ENCODE measurements at regions not wholly inside any gene's neighbourhood (a gene's known extent, or its start where the extent isn't known, plus 50 kb on each side); places are given as distances from the start of the nearest gene placed in this dataset.

GRCh38 chr10:130398090-130398994 lies 262.2 kb downstream of the GLRX3 start:
- TF ChIP-seq, protein P1, sequence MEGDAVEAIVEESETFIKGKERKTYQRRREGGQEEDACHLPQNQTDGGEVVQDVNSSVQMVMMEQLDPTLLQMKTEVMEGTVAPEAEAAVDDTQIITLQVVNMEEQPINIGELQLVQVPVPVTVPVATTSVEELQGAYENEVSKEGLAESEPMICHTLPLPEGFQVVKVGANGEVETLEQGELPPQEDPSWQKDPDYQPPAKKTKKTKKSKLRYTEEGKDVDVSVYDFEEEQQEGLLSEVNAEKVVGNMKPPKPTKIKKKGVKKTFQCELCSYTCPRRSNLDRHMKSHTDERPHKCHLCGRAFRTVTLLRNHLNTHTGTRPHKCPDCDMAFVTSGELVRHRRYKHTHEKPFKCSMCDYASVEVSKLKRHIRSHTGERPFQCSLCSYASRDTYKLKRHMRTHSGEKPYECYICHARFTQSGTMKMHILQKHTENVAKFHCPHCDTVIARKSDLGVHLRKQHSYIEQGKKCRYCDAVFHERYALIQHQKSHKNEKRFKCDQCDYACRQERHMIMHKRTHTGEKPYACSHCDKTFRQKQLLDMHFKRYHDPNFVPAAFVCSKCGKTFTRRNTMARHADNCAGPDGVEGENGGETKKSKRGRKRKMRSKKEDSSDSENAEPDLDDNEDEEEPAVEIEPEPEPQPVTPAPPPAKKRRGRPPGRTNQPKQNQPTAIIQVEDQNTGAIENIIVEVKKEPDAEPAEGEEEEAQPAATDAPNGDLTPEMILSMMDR (conservative IDR thresholded peaks at IDR 0.05; ENCODE audit: low read depth, low read length) = no peak
- TF ChIP-seq EZH2 (IDR thresholded peaks at IDR 0.05; ENCODE audit: borderline replicate concordance, low read depth, low read length, poor library complexity, severe bottlenecking) = no peak

Data from A673 (cell line).